A673 (cell line): ENCODE measurements at regions not wholly inside any gene's neighbourhood (a gene's known extent, or its start where the extent isn't known, plus 50 kb on each side); places are given as distances from the start of the nearest gene placed in this dataset.

Source experiments
- BruUV-seq: library from RNA; stranded (reverse); fragments of 400-500 nt; replicated peaks from 2 replicates; lab custom pipeline; 2021; lab: Mats Ljungman, UMichigan
- CTCF ChIA-PET: fragments of 300-600 bp; sonication (Branson Sonifier 250); formaldehyde crosslinking; loops from one replicate; lab custom pipeline; 2022; ENCODE audit warnings: antibody characterized with exemption; lab: Charles Lee
- POLR2A ChIA-PET: fragments of 300-600 bp; sonication (Branson Sonifier 250); formaldehyde crosslinking; loops from one replicate; lab custom pipeline; 2022; ENCODE audit warnings: antibody characterized with exemption; ENCODE audit not compliant: low non-redundant PET; lab: Charles Lee
- DNase-seq: peaks from one replicate; pipeline ENCODE4 v3.0.0-alpha.2; 2015; ENCODE audit warnings: low spot score
- H3K27ac ChIP-seq: fragments of 200-600 bp; sonication (generic); 2 replicates; pipeline ENCODE4 v1.5.1; 2016; ENCODE audit warnings: mixed run types, low read depth, mild to moderate bottlenecking, mixed read lengths, antibody characterized with exemption, low read length; ENCODE audit not compliant: poor library complexity, severe bottlenecking
- H3K27me3 ChIP-seq: fragments of 200-600 bp; sonication (generic); replicated peaks from 2 replicates; pipeline ENCODE4 v1.6.1; 2017; ENCODE audit warnings: mixed run types, low read depth, mild to moderate bottlenecking, mixed read lengths, antibody characterized with exemption, low read length; ENCODE audit not compliant: insufficient read depth, poor library complexity
- H3K36me3 ChIP-seq: fragments of 200-600 bp; sonication (generic); 2 replicates; pipeline ENCODE4 v1.6.1; 2016; ENCODE audit warnings: mixed run types, mild to moderate bottlenecking, mixed read lengths, antibody characterized with exemption, low read length; ENCODE audit not compliant: insufficient read depth, poor library complexity, severe bottlenecking
- H3K4me1 ChIP-seq: fragments of 200-600 bp; sonication (generic); 2 replicates; pipeline ENCODE4 v1.6.1; 2017; ENCODE audit warnings: mixed run types, mild to moderate bottlenecking, mixed read lengths, antibody characterized with exemption, low read length; ENCODE audit not compliant: insufficient read depth, poor library complexity, severe bottlenecking
- H3K4me3 ChIP-seq: fragments of 200-600 bp; sonication (generic); 2 replicates; pipeline ENCODE4 v1.5.1; 2016; ENCODE audit warnings: low read depth, mixed run types, mild to moderate bottlenecking, mixed read lengths, low read length; ENCODE audit not compliant: poor library complexity, severe bottlenecking
- H3K9me3 ChIP-seq: fragments of 200-600 bp; sonication (generic); 2 replicates; pipeline ENCODE4 v1.6.1; 2016; ENCODE audit warnings: mixed run types, low read depth, mild to moderate bottlenecking, mixed read lengths, antibody characterized with exemption, low read length; ENCODE audit not compliant: poor library complexity, severe bottlenecking
- EZH2 ChIP-seq: fragments of 200-600 bp; sonication (generic); IDR thresholded peaks from 2 replicates; pipeline ENCODE4 v1.6.1; 2017; ENCODE audit warnings: borderline replicate concordance, low read depth, mild to moderate bottlenecking, mixed read lengths, antibody characterized with exemption, low read length; ENCODE audit not compliant: poor library complexity, severe bottlenecking
- intact Hi-C: fragments of 100-400 bp; cut with micrococcal nuclease; formaldehyde crosslinking; loops from one replicate; pipeline ENCODE4 v1.10.0; 2022; ENCODE audit not compliant: unreplicated experiment
- TF ChIP-seq, protein P1 (sequence below): fragments of 300-800, 200-600 bp; sonication (generic); conservative IDR thresholded peaks from 2 replicates; pipeline ENCODE4 v1.5.1; 2017; ENCODE audit warnings: low read depth, mild to moderate bottlenecking, antibody characterized with exemption, low read length, moderate library complexity, mixed read lengths

DNA sequence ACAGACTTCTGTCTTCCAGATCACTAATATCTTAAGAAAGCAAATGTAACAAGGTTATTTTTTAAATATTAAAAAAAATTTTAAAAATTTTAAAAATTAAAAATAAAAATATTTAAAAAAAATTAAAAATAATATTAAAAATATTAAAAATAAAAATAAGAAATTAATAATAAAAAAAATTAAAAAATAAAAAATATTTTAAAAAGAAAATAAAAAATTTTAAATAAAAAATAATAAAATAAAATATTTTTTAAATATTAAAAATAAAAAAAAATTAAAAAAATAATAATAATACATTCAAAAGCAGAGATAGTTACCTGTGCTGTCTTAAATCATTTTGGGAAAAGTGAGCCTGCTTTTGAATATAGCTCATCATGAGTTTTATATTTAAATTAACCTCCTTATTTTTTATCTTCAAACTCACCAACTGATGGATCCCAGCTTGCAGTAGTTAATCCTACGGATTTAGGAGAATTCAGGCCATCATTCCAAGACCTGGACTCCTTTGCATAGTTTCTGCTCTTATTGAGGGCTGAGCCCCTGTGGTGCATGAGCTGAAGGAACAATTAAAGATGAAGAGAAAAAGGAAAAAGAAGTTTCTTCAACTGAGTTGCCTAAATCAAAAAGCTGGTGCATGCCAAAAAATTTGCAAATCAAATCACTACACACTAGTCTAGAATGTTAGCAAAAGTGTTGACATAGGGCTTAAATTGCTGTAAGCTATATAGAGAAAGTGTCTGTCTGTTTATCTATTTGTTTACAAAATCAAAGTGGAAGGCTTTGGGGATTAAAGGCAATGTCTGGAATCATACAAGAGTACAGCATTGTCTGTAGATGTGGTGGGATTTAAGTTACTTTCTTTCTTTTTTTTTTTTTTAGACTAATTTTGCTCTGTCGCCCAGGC is 50.5 kb upstream of the ZNF438 start:
- DNase-seq = peak; percentile 40
- Histone ChIP-seq H3K27ac (no peak overlapping the region), H3K27me3 (no peaks in the 10 kb centered on the region), H3K4me3 (no peak overlapping the region), H3K4me1 (no peaks in the 10 kb centered on the region), H3K36me3 (no peaks in the 10 kb centered on the region), H3K9me3 (no peaks in the 10 kb centered on the region)
- intact Hi-C loops = loop anchor here (2.0 to 5.0 kb wide), 2 partner anchors 235 to 409 kb away; partner anchors contain the start of gene ZEB1
- ChIA-PET CTCF (interaction anchor here (1.0 kb wide), 1 partner anchor 726 kb away, joined by 3 read pairs; no protein-coding TSS in a partner anchor), POLR2A (no interaction called here)
- TF ChIP-seq, protein P1, sequence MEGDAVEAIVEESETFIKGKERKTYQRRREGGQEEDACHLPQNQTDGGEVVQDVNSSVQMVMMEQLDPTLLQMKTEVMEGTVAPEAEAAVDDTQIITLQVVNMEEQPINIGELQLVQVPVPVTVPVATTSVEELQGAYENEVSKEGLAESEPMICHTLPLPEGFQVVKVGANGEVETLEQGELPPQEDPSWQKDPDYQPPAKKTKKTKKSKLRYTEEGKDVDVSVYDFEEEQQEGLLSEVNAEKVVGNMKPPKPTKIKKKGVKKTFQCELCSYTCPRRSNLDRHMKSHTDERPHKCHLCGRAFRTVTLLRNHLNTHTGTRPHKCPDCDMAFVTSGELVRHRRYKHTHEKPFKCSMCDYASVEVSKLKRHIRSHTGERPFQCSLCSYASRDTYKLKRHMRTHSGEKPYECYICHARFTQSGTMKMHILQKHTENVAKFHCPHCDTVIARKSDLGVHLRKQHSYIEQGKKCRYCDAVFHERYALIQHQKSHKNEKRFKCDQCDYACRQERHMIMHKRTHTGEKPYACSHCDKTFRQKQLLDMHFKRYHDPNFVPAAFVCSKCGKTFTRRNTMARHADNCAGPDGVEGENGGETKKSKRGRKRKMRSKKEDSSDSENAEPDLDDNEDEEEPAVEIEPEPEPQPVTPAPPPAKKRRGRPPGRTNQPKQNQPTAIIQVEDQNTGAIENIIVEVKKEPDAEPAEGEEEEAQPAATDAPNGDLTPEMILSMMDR = no peak
- no peak for TF ChIP-seq EZH2
- BruUV-seq = no TSS peak

DNA sequence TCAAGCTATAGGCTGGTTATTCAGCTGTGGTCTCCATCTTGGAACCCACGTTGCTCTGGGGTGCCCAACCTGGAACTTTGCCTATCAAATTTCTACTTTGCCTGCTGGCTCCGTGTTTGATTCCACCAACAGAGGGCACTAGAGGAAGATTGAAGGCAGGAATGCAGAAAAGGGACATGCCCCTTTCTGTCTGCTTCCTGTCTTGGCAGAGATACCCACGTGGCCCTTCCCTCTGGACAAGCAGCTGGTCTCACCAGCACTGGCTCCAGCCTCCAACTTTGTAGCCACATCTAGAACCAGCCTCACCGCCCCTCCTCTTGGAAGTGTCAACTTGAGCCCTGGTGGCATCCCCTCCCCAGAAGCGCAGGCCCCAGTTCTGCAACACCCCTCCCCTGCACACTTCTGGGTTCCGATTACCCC is 52.1 kb upstream of the ZNF438 start:
- ChIA-PET POLR2A (no interaction called here), CTCF (interaction anchor here (0.7 kb wide), 1 partner anchor 1602 kb away, joined by 3 read pairs; no protein-coding TSS in a partner anchor)
- Histone ChIP-seq H3K4me3 (no peak overlapping the region), H3K4me1 (no peaks in the 10 kb centered on the region), H3K27ac (no peak overlapping the region), H3K9me3 (no peaks in the 10 kb centered on the region), H3K27me3 (no peaks in the 10 kb centered on the region), H3K36me3 (no peaks in the 10 kb centered on the region)
- TF ChIP-seq, protein P1 = peak; percentile 73
- no peak for TF ChIP-seq EZH2
- peak; percentile 79 for DNase-seq
- no TSS peak for BruUV-seq
- intact Hi-C loops = loop anchor here (2.0 to 5.0 kb wide), 2 partner anchors 234 to 407 kb away; partner anchors contain the start of gene ZEB1

DNA sequence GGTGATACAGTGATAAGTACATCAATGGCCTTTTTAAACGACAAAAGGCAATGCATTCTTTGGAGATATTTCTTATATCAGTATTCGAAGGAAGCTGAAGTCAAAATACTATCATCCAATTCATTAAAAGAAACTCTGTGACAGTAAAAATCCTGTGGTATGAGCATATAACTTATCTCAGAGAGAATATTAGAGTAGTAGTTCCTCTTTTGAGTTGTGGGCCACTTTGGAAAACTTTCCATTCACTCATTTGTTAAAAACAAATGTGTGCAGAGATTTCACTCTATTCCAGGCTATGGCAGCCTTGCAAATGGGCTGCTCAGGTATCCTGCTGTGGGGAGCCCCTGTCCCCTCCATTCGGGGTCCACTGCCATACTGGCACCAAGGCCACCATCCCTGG is 55.3 kb upstream of the ZNF438 start:
- Histone ChIP-seq H3K4me3 (no peak overlapping the region), H3K36me3 (no peaks in the 10 kb centered on the region), H3K4me1 (no peaks in the 10 kb centered on the region), H3K9me3 (no peaks in the 10 kb centered on the region), H3K27me3 (no peaks in the 10 kb centered on the region), H3K27ac (no peak overlapping the region)
- BruUV-seq = no TSS peak
- intact Hi-C loops = no loop called here
- ChIA-PET POLR2A (no interaction called here), CTCF (no interaction called here)
- DNase-seq = no peak
- TF ChIP-seq EZH2 = no peak
- TF ChIP-seq, protein P1 = no peak
